Peyer's patch (tissue), 4 donors: ENCODE measurements at regions not wholly inside any gene's neighbourhood (a gene's known extent, or its start where the extent isn't known, plus 50 kb on each side); places are given as distances from the start of the nearest gene placed in this dataset.

ENCODE experiments used
- DNase-seq, 3 donors: peaks; one replicate each; pipeline ENCODE4 v3.0.0-alpha.2; 2017 to 2019
- H3K27ac ChIP-seq, 4 donors: fragments of 200-600 bp; sonication (generic); one replicate each; pipeline ENCODE4 v1.5.1; 2016 to 2019
- H3K27me3 ChIP-seq, 2 donors: fragments of 200-600 bp; sonication (generic); one replicate each; pipeline ENCODE4 v1.5.1; 2019
- H3K36me3 ChIP-seq, 3 donors: fragments of 200-600 bp; sonication (generic); one replicate each; pipeline ENCODE4 v1.5.1; 2016 to 2019
- H3K4me1 ChIP-seq, 4 donors: fragments of 200-600 bp; sonication (generic); one replicate each; pipeline ENCODE4 v1.5.1; 2016 to 2019
- H3K4me3 ChIP-seq, 4 donors: fragments of 200-600 bp; sonication (generic); 1 replicate in 3 of 4; 2 replicates in 1 of 4; pipeline ENCODE4 v1.5.1; 2016 to 2019; ENCODE audit warnings: mild to moderate bottlenecking in 1 of 4
- H3K9me3 ChIP-seq, 4 donors: fragments of 200-600 bp; sonication (generic); one replicate each; pipeline ENCODE4 v1.5.1; 2016 to 2019; ENCODE audit warnings: mild to moderate bottlenecking in 1 of 4
- CTCF ChIP-seq, 6 experiments: fragments of 450-650 bp in 4 of 6; fragments of 200-600 bp in 2 of 6; sonication (generic) in 1 of 6; IDR thresholded peaks; one replicate each; pipeline ENCODE4 v1.5.1; 2017 to 2019; ENCODE audit warnings: antibody characterized with exemption in 6 of 6, mild to moderate bottlenecking in 3 of 6, moderate library complexity in 1 of 6
- POLR2A ChIP-seq, 2 donors: fragments of 450-650 bp; IDR thresholded peaks; one replicate each; pipeline ENCODE4 v1.5.1; 2017; ENCODE audit warnings: antibody characterized with exemption in 2 of 2, mild to moderate bottlenecking in 2 of 2, moderate library complexity in 2 of 2

DNA sequence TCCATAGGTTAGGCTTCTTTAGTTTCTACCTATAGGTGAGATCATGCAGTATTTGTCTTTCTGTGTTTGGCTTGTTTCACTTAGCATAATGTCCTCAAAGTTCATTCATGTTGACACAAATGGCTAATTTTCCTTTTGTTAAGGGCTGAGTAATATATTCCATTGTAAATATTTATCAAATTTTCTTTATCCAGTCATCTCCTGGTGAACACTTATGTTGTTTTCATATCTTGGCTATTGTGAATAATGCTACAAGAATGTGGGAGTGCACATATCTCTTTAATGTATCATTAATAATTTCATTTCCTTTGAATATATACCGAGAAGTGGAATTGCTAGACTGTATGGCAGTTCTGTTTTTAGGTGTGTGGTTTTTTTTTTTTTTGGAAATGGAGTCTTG, 250.9 kb upstream of the SEMA6D start:
- Histone ChIP-seq H3K27me3 (no peaks in the 10 kb centered on the region), H3K4me1 (peaks cover 0 to under 1% (median 0%) of the 10 kb centered on the region in 4 donors), H3K4me3 (no peak overlapping the region), H3K9me3 (no peaks in the 10 kb centered on the region), H3K36me3 (no peaks in the 10 kb centered on the region), H3K27ac (no peak overlapping the region)
- DNase-seq: no peak
- TF ChIP-seq CTCF (IDR thresholded peaks at IDR 0.05): no peak
- no peak for TF ChIP-seq POLR2A (IDR thresholded peaks at IDR 0.05)

GRCh38 chr15:47470983-47471382, 246.3 kb upstream of the SEMA6D start:
- no peak for DNase-seq
- TF ChIP-seq CTCF (IDR thresholded peaks at IDR 0.05) (no peak), POLR2A (IDR thresholded peaks at IDR 0.05) (no peak)
- Histone ChIP-seq H3K27me3 (no peaks in the 10 kb centered on the region), H3K9me3 (no peaks in the 10 kb centered on the region), H3K4me3 (no peak overlapping the region), H3K4me1 (peaks cover 0 to 4% (median 0%) of the 10 kb centered on the region in 4 donors), H3K27ac (no peak overlapping the region), H3K36me3 (no peaks in the 10 kb centered on the region)

- no peak for DNase-seq
- H3K9me3 ChIP-seq: no peaks in the 10 kb centered on the region
- no peak overlapping the region for H3K4me3 ChIP-seq
- peaks cover 0 to 4% (median 0%) of the 10 kb centered on the region in 4 donors for H3K4me1 ChIP-seq
- TF ChIP-seq POLR2A (IDR thresholded peaks at IDR 0.05) (no peak), CTCF (IDR thresholded peaks at IDR 0.05) (no peak)
- no peaks in the 10 kb centered on the region for H3K27me3 ChIP-seq
- H3K27ac ChIP-seq: no peak overlapping the region
- H3K36me3 ChIP-seq: no peaks in the 10 kb centered on the region
Measured at GRCh38 chr15:47473106-47473725, 244.1 kb upstream of the SEMA6D start.

- H3K4me1 ChIP-seq: peaks cover 0 to 4% (median 0%) of the 10 kb centered on the region in 4 donors
- H3K36me3 ChIP-seq: no peaks in the 10 kb centered on the region
- no peaks in the 10 kb centered on the region for H3K27me3 ChIP-seq
- TF ChIP-seq CTCF (IDR thresholded peaks at IDR 0.05) (no peak), POLR2A (IDR thresholded peaks at IDR 0.05) (no peak)
- H3K27ac ChIP-seq: no peak overlapping the region
- no peaks in the 10 kb centered on the region for H3K9me3 ChIP-seq
- DNase-seq: no peak
- H3K4me3 ChIP-seq: no peak overlapping the region
Measured at GRCh38 chr15:47473832-47474231, 243.5 kb upstream of the SEMA6D start.

GRCh38 chr15:47475336-47475735, 242.0 kb upstream of the SEMA6D start:
- no peak overlapping the region for H3K4me3 ChIP-seq
- no peak for DNase-seq
- H3K27ac ChIP-seq: no peak overlapping the region
- H3K9me3 ChIP-seq: no peaks in the 10 kb centered on the region
- no peaks in the 10 kb centered on the region for H3K27me3 ChIP-seq
- TF ChIP-seq POLR2A (IDR thresholded peaks at IDR 0.05): no peak
- TF ChIP-seq CTCF (IDR thresholded peaks at IDR 0.05): no peak
- no peaks in the 10 kb centered on the region for H3K36me3 ChIP-seq
- H3K4me1 ChIP-seq: peaks cover 0 to 4% (median 0%) of the 10 kb centered on the region in 4 donors

DNA sequence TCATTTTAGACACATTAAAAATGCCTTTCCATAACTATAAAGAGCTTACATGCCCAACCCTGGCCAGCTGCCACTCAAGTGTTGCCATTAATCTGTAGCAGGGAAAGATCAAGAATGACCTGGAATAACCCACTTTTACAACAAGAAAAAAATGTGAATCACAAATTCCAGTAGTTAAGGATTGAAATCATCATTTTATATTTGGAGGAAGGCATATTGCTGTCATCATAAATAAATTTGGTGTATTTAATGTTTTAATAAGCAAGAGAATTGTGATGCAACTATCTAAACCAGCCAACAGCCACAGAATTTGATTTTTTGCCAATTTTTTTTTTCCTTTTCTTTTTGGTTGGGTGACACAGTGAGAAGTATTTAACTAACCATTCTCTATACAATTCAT, 240.0 kb upstream of the SEMA6D start:
- H3K36me3 ChIP-seq: no peaks in the 10 kb centered on the region
- no peak overlapping the region for H3K4me3 ChIP-seq
- H3K9me3 ChIP-seq: no peaks in the 10 kb centered on the region
- DNase-seq: no peak
- H3K27me3 ChIP-seq: no peaks in the 10 kb centered on the region
- no peak overlapping the region for H3K27ac ChIP-seq
- no peak for TF ChIP-seq CTCF (IDR thresholded peaks at IDR 0.05)
- no peak for TF ChIP-seq POLR2A (IDR thresholded peaks at IDR 0.05)
- no peaks in the 10 kb centered on the region for H3K4me1 ChIP-seq
